Activated CD8-positive, alpha-beta T cell treated with anti-CD3 and anti-CD28 coated beads for 36 hours (primary cell): ENCODE measurements at regions not wholly inside any gene's neighbourhood (a gene's known extent, or its start where the extent isn't known, plus 50 kb on each side); places are given as distances from the start of the nearest gene placed in this dataset.

Experiments used
- ATAC-seq: fragments of 200-7000 bp; cut with Tn5 transposase; one replicate; pipeline ENCODE4 v1.10.0; 2021; ENCODE audit warnings: mild to moderate bottlenecking, moderate library complexity
- CTCF ChIA-PET: fragments of 350-600 bp; sonication (Branson Sonifier 250); formaldehyde crosslinking; loops from one replicate; lab custom pipeline; 2021; ENCODE audit warnings: antibody characterized with exemption; lab: Charles Lee
- POLR2A ChIA-PET: fragments of 350-600 bp; sonication (Branson Sonifier 250); formaldehyde crosslinking; loops from one replicate; lab custom pipeline; 2021; ENCODE audit warnings: antibody characterized with exemption; lab: Charles Lee
- DNase-seq: peaks from one replicate; pipeline ENCODE4 v3.0.0-alpha.2; 2020
- H3K27ac Mint-ChIP-seq: one replicate; pipeline ENCODE4 v1.8.0; 2021; ENCODE audit warnings: mild to moderate bottlenecking, mixed read lengths
- H3K27me3 Mint-ChIP-seq: one replicate; pipeline ENCODE4 v1.8.0; 2021; ENCODE audit warnings: mixed read lengths
- H3K36me3 Mint-ChIP-seq: one replicate; pipeline ENCODE4 v1.8.0; 2021; ENCODE audit warnings: low read depth, mixed read lengths
- H3K4me1 Mint-ChIP-seq: one replicate; pipeline ENCODE4 v1.8.0; 2021; ENCODE audit warnings: low read depth, mixed read lengths
- H3K4me3 Mint-ChIP-seq: one replicate; pipeline ENCODE4 v1.8.0; 2021; ENCODE audit warnings: mild to moderate bottlenecking, moderate library complexity, mixed read lengths
- H3K9me3 Mint-ChIP-seq: one replicate; pipeline ENCODE4 v1.8.0; 2021; ENCODE audit warnings: mixed read lengths
- CTCF ChIP-seq: fragments of 200-600 bp; IDR thresholded peaks from one replicate; pipeline ENCODE4 v1.8.0; 2022; ENCODE audit warnings: antibody characterized with exemption, mild to moderate bottlenecking
- intact Hi-C: fragments of 100-400 bp; cut with micrococcal nuclease; formaldehyde crosslinking; loops from one replicate; pipeline ENCODE4 v1.10.0; 2022

GRCh38 chr9:80875947-80876346, 813.4 kb downstream of the TLE1 start:
- Mint-ChIP-seq H3K4me3 (no peak overlapping the region), H3K4me1 (no peaks in the 10 kb centered on the region), H3K9me3 (peaks cover 7% of the 10 kb centered on the region), H3K36me3 (no peaks in the 10 kb centered on the region), H3K27me3 (no peaks in the 10 kb centered on the region), H3K27ac (no peak overlapping the region)
- intact Hi-C loops = no loop called here
- no peak for TF ChIP-seq CTCF
- ATAC-seq = no peak
- DNase-seq = no peak
- CTCF ChIA-PET = no interaction called here
- POLR2A ChIA-PET = no interaction called here

- Mint-ChIP-seq H3K4me3 (no peak overlapping the region), H3K4me1 (no peaks in the 10 kb centered on the region), H3K27me3 (no peaks in the 10 kb centered on the region), H3K9me3 (peaks cover 7% of the 10 kb centered on the region), H3K36me3 (no peaks in the 10 kb centered on the region), H3K27ac (no peak overlapping the region)
- intact Hi-C loops = no loop called here
- ATAC-seq (no peak), DNase-seq (no peak)
- CTCF ChIA-PET = no interaction called here
- no peak for TF ChIP-seq CTCF
- POLR2A ChIA-PET = no interaction called here
Measured at GRCh38 chr9:80874276-80874675, 815.1 kb downstream of the TLE1 start.

- no peaks in the 10 kb centered on the region for H3K27me3 Mint-ChIP-seq
- ATAC-seq (no peak), DNase-seq (no peak)
- TF ChIP-seq CTCF = no peak
- no peak overlapping the region for H3K4me3 Mint-ChIP-seq
- no peaks in the 10 kb centered on the region for H3K36me3 Mint-ChIP-seq
- POLR2A ChIA-PET = no interaction called here
- CTCF ChIA-PET = no interaction called here
- peaks cover 7% of the 10 kb centered on the region for H3K9me3 Mint-ChIP-seq
- no peak overlapping the region for H3K27ac Mint-ChIP-seq
- H3K4me1 Mint-ChIP-seq = no peaks in the 10 kb centered on the region
- intact Hi-C loops = no loop called here
Measured at GRCh38 chr9:80873861-80874260, 815.5 kb downstream of the TLE1 start.

- intact Hi-C loops = no loop called here
- ATAC-seq = no peak
- no peak for TF ChIP-seq CTCF
- Mint-ChIP-seq H3K4me3 (no peak overlapping the region), H3K36me3 (no peaks in the 10 kb centered on the region), H3K9me3 (peaks cover 10% of the 10 kb centered on the region), H3K27ac (no peak overlapping the region), H3K4me1 (no peaks in the 10 kb centered on the region), H3K27me3 (no peaks in the 10 kb centered on the region)
- ChIA-PET POLR2A (no interaction called here), CTCF (no interaction called here)
- no peak for DNase-seq
Measured at GRCh38 chr9:80871596-80871995, 817.8 kb downstream of the TLE1 start.

- no peak for TF ChIP-seq CTCF
- ATAC-seq (no peak), DNase-seq (no peak)
- H3K9me3 Mint-ChIP-seq = peaks cover 8% of the 10 kb centered on the region
- H3K4me1 Mint-ChIP-seq = no peaks in the 10 kb centered on the region
- ChIA-PET POLR2A (no interaction called here), CTCF (no interaction called here)
- no peak overlapping the region for H3K27ac Mint-ChIP-seq
- no peaks in the 10 kb centered on the region for H3K36me3 Mint-ChIP-seq
- H3K4me3 Mint-ChIP-seq = no peak overlapping the region
- H3K27me3 Mint-ChIP-seq = no peaks in the 10 kb centered on the region
- intact Hi-C loops = no loop called here
Measured at GRCh38 chr9:80867731-80868130, 821.6 kb downstream of the TLE1 start.
